ENCODE measurements at regions not wholly inside any gene's neighbourhood (a gene's known extent, or its start where the extent isn't known, plus 50 kb on each side); places are given as distances from the start of the nearest gene placed in this dataset.

DNA sequence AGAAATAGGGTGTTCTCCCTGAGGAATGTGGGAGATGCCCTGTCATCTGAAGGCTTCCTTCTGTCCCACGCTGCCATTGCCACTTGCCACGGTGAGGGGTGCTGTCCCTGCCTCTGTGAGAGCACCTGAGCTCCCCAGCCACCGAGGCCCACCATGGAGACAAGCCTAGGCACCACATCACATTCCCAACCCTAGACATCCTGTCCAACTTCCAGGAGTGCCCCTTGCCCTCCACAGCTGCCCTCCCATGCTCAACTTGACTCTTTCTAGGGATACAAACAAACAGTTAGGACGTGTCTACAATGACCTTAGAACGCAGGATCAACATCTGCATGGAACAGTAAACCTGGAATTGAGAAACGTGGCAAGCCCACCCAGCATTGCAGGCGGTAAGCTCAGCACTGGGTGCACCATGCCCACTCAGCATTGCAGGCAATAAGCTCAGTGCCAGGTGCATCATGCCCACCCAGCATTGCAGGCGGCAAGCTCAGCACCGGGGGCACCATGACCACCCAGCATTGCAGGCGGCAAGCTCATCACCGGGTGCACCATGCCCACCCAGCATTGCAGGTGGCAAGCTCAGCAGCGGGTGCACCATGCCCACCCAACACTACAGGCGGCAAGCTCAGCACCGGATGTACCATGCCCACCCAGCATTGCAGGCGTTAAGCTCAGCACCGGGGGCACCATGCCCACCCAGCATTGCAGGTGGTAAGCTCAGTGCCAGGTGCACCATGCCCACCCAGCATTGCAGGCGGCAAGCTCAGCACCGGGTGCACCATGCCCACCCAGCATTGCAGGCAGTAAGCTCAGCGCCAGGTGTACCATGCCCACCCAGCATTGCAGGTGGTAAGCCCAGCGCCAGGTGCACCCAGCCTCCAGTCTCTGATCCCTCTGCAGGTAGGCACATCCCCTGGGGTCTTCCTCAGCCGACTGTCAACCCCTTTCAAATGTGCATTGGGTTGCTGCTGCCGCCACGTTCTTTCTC lies 1463.9 kb downstream of the TBC1D22A start:
- no peak for TF ChIP-seq EZH2 (IDR thresholded peaks at IDR 0.05; ENCODE audit: low read depth, unreplicated experiment)
- no peak for TF ChIP-seq REST (IDR thresholded peaks at IDR 0.05; ENCODE audit: unreplicated experiment)
- TF ChIP-seq EZH2phosphoT487 (IDR thresholded peaks at IDR 0.05; ENCODE audit: unreplicated experiment): no peak
- TF ChIP-seq ZNF331 (CRISPR knock-in tag; IDR thresholded peaks at IDR 0.05; ENCODE audit: low read depth): no peak
- no peak for TF ChIP-seq JUNB (IDR thresholded peaks at IDR 0.05; ENCODE audit: unreplicated experiment)
- TF ChIP-seq POLR2AphosphoS5 (IDR thresholded peaks at IDR 0.05; ENCODE audit: low read depth): no peak
- no peak for TF ChIP-seq ETS1 (IDR thresholded peaks at IDR 0.05)
- TF ChIP-seq STAT1 (IDR thresholded peaks at IDR 0.05; ENCODE audit: unreplicated experiment): no peak
- no peak for TF ChIP-seq ZNF114 (CRISPR knock-in tag; IDR thresholded peaks at IDR 0.05)
- TF ChIP-seq CTCF (conservative IDR thresholded peaks at IDR 0.05; ENCODE audit: low read depth in 2 of 2): no peak
- TF ChIP-seq, protein P1, sequence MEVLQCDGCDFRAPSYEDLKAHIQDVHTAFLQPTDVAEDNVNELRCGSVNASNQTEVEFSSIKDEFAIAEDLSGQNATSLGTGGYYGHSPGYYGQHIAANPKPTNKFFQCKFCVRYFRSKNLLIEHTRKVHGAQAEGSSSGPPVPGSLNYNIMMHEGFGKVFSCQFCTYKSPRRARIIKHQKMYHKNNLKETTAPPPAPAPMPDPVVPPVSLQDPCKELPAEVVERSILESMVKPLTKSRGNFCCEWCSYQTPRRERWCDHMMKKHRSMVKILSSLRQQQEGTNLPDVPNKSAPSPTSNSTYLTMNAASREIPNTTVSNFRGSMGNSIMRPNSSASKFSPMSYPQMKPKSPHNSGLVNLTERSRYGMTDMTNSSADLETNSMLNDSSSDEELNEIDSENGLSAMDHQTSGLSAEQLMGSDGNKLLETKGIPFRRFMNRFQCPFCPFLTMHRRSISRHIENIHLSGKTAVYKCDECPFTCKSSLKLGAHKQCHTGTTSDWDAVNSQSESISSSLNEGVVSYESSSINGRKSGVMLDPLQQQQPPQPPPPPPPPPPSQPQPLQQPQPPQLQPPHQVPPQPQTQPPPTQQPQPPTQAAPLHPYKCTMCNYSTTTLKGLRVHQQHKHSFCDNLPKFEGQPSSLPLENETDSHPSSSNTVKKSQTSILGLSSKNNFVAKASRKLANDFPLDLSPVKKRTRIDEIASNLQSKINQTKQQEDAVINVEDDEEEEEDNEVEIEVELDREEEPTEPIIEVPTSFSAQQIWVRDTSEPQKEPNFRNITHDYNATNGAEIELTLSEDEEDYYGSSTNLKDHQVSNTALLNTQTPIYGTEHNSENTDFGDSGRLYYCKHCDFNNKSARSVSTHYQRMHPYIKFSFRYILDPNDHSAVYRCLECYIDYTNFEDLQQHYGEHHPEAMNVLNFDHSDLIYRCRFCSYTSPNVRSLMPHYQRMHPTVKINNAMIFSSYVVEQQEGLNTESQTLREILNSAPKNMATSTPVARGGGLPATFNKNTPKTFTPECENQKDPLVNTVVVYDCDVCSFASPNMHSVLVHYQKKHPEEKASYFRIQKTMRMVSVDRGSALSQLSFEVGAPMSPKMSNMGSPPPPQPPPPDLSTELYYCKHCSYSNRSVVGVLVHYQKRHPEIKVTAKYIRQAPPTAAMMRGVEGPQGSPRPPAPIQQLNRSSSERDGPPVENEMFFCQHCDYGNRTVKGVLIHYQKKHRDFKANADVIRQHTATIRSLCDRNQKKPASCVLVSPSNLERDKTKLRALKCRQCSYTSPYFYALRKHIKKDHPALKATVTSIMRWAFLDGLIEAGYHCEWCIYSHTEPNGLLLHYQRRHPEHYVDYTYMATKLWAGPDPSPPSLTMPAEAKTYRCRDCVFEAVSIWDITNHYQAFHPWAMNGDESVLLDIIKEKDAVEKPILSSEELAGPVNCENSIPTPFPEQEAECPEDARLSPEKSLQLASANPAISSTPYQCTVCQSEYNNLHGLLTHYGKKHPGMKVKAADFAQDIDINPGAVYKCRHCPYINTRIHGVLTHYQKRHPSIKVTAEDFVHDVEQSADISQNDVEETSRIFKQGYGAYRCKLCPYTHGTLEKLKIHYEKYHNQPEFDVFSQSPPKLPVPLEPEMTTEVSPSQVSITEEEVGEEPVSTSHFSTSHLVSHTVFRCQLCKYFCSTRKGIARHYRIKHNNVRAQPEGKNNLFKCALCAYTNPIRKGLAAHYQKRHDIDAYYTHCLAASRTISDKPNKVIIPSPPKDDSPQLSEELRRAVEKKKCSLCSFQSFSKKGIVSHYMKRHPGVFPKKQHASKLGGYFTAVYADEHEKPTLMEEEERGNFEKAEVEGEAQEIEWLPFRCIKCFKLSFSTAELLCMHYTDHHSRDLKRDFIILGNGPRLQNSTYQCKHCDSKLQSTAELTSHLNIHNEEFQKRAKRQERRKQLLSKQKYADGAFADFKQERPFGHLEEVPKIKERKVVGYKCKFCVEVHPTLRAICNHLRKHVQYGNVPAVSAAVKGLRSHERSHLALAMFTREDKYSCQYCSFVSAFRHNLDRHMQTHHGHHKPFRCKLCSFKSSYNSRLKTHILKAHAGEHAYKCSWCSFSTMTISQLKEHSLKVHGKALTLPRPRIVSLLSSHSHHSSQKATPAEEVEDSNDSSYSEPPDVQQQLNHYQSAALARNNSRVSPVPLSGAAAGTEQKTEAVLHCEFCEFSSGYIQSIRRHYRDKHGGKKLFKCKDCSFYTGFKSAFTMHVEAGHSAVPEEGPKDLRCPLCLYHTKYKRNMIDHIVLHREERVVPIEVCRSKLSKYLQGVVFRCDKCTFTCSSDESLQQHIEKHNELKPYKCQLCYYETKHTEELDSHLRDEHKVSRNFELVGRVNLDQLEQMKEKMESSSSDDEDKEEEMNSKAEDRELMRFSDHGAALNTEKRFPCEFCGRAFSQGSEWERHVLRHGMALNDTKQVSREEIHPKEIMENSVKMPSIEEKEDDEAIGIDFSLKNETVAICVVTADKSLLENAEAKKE (CRISPR knock-in tag; IDR thresholded peaks at IDR 0.05): no peak
- Mint-ChIP-seq H3K36me3 (ENCODE audit: low read depth) (no peaks in the 10 kb centered on the region; the same call in 2 of the 3 replicates), H3K9me3 (peaks cover 14% of the 10 kb centered on the region), H3K27me3 (ENCODE audit: insufficient read depth, low read depth, poor library complexity) (peaks cover 4% of the 10 kb centered on the region), H3K27ac (no peak overlapping the region), H3K4me1 (no peaks in the 10 kb centered on the region), H3K4me3 (no peak overlapping the region)
- Histone ChIP-seq H3K4me2 (no peak overlapping the region), H3F3A (replicated peaks; ENCODE audit: low read depth) (no peaks in the 10 kb centered on the region), H3K9me2 (ENCODE audit: insufficient read depth) (no peaks in the 10 kb centered on the region), H3K27ac (ENCODE audit: low read depth) (no peak overlapping the region), H2AFZ (no peak overlapping the region), H3K79me2 (replicated peaks; ENCODE audit: insufficient read depth) (no peaks in the 10 kb centered on the region), H4K20me1 (replicated peaks; ENCODE audit: insufficient read depth) (no peaks in the 10 kb centered on the region), H3K4me1 (ENCODE audit: insufficient read depth) (no peaks in the 10 kb centered on the region), H3K27me3 (ENCODE audit: insufficient read depth) (no peaks in the 10 kb centered on the region), H3K4me3 (no peak overlapping the region), H3K36me3 (ENCODE audit: insufficient read depth) (no peaks in the 10 kb centered on the region)
- ATAC-seq: no peak
- no peak for DNase-seq (ENCODE audit: low spot score)

All from GM23338 (cell line).